GM12873 (cell line): ENCODE measurements at regions not wholly inside any gene's neighbourhood (a gene's known extent, or its start where the extent isn't known, plus 50 kb on each side); places are given as distances from the start of the nearest gene placed in this dataset.

Experiments used
- TF ChIP-seq, protein P1 (sequence below): IDR thresholded peaks from 2 replicates; pipeline ENCODE4 v1.5.1; 2012; ENCODE audit warnings: low read depth, mild to moderate bottlenecking, moderate library complexity, low read length, control low read depth; ENCODE audit not compliant: insufficient read depth; ENCODE audit errors: missing control alignments

DNA sequence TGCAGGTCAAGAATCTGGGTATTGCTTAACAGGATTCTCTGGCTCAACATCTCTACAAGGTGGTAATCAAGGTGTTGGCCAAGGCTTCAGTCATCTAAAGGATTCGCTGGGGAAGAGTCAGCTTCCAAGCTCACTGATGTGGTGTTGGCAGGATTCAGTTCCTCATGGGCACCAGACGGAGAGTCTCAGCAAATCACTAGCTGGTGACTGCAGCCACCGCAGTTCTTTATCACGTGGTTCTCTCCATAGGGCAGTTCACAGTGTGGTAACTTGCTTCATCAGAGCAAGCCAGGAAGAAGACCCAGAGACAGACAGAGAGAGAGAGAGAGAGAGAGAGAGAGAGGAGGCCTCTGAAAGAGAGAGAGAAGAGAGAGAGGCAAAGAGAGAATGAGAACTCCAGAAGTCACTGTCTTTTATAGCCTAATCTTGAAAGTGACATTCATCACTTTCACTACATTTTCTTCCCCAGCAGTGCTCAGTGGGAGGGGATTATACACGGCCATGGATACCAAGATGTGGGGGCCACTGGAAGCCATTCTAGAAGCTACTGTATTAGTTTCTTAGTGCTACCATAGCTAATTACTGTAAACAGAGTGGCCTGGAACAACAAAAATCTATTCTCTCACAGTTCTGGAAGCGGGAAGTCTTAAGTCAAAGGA is 109.2 kb upstream of the SMIM23 start:
- TF ChIP-seq, protein P1, sequence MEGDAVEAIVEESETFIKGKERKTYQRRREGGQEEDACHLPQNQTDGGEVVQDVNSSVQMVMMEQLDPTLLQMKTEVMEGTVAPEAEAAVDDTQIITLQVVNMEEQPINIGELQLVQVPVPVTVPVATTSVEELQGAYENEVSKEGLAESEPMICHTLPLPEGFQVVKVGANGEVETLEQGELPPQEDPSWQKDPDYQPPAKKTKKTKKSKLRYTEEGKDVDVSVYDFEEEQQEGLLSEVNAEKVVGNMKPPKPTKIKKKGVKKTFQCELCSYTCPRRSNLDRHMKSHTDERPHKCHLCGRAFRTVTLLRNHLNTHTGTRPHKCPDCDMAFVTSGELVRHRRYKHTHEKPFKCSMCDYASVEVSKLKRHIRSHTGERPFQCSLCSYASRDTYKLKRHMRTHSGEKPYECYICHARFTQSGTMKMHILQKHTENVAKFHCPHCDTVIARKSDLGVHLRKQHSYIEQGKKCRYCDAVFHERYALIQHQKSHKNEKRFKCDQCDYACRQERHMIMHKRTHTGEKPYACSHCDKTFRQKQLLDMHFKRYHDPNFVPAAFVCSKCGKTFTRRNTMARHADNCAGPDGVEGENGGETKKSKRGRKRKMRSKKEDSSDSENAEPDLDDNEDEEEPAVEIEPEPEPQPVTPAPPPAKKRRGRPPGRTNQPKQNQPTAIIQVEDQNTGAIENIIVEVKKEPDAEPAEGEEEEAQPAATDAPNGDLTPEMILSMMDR: no peak

DNA sequence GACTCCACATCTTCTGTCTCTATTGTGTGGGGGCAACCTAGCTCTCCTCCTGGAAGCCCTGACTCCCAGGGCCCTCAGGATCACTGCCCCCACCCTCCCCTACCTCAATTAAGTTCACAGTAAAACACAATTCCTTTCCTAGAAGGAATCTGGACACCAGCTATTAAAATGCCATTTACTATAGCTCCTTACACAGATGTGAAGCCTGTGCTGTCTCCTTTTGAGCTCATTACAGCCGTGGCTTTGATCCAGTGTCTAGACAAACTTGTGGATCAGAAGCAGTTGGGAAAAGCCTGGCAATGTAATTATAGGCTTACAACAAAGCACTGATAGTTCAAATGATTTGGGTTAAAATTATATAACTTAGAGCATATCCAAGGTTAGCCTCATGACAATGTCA is 107.0 kb upstream of the SMIM23 start:
- TF ChIP-seq, protein P1: no peak

DNA sequence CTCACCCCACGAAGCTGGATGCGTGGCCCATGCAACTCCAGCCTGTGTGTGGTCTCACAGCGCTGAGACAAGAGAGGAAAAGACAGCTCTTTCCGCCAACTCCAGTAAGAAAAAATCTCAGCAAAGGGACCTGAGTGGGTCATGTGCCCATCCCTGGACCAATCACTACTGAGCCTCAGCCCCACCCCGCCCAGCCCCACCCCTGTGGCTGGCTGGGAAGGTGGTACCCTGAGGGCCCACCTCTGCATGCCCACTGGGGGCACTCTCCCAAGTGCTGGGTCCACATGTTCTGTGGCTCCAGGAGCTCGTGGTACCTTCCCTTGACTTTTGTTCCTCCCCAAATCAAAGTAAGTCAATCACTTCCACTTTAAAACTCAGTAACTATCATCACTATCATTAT is 105.1 kb upstream of the SMIM23 start:
- TF ChIP-seq, protein P1: no peak

DNA sequence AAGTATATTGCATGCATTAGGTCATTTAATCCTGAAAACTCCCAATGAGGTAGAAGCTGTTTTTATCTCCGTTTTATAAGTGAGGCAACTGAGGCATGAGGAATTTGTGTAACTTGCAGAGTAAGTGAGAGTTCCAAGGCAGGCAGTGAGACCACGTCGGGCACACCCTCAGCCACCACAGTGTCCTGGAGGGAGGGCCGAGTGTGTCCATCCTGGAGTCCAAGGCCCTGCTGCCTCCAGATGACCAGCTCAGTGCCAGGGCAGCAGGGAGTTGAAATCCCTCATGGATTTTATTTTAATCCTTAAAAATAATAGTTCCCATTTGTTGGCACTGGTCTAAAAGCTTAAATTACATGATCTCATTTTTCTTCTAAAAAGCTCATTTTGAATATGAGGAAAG is 104.6 kb upstream of the SMIM23 start:
- TF ChIP-seq, protein P1: no peak

DNA sequence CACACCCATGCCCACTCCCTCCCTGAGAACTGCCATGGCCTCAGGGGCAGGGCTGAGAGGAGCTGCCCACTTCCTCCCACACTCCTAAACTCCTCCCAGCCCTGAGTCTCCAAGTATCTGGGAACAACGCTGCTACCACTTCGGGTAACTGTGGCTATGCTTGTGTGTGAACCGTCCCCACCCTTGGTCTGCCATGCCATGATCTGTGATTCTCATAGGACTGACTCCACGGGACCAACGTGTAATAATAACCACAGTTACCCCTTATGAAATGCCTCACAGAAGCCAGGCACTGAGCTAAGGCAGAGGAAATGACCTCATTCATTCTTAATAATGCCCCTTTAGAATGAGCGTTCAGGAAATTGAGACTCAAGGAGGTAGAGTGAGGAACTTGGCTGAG is 103.9 kb upstream of the SMIM23 start:
- TF ChIP-seq, protein P1: no peak

DNA sequence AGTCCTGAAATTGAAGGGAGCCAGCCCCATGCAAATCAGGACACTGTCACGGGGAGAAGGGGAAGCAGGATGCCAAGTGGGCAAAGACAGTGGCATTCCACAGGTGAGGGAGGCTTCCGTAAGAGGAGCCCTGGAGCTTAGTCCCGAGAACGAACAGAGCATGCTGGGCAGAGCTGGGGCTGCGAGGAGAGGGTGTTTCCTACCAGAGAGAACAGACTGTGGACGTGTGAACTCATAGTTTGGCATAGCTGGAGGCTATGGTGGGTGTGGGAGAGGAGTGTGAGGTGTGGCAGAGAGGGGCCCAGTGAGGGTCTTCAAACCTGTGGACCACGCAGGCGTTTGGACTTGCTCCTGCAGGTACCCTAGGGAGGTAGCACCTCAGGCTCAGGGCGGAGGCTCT is 102.8 kb upstream of the SMIM23 start:
- TF ChIP-seq, protein P1: no peak

DNA sequence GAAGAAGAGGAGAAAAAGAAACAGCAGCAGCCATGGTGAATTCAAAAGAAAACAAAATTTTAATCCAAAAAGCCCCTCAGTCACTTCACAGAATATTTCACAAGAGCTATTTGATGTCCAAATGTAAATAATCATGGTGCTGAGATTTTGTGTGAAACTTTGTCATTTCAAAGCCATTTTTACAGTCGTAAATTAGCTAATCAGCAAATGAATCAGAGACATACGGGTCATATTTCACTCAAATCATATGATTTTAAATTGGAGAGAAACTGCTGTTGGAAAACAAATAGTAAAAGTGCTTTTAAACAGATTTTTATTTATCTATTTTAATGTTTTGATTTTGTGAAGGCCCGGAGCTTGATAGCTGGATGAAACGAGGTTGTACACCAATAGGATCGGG is 101.4 kb upstream of the SMIM23 start:
- TF ChIP-seq, protein P1: no peak
